HG03457 (cell line): ENCODE measurements at regions not wholly inside any gene's neighbourhood (a gene's known extent, or its start where the extent isn't known, plus 50 kb on each side); places are given as distances from the start of the nearest gene placed in this dataset.

Experiments
- ATAC-seq: cut with Tn5 transposase; IDR thresholded peaks from one replicate; pipeline ENCODE4 v1.9.1; 2021; ENCODE audit warnings: moderate number of reproducible peaks; ENCODE audit not compliant: unreplicated experiment

DNA sequence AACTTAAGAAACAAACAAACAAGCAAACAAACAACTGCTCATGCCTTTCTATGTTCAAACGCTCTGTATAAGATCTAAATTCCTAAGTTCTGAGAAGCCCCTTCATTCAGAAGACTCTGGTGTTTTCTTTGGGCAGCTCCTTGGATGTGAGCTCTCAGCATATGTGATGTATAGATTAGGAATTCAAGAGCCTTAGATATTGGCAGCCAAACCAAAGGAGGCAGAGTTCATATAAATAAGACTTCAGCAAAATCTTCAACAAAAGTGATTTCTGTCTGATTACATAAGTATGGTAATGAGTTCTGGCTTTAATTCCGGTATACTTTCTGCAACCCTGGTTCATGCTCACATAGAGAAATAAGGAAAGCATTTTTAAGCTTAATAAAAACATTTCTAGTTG is 145.6 kb downstream of the DYRK2 start:
- no peak for ATAC-seq

- no peak for ATAC-seq
These were observed 146.7 kb downstream of the DYRK2 start for GRCh38 chr12:67795236-67795635.

GRCh38 chr12:67797185-67797741 is 148.7 kb downstream of the DYRK2 start:
- no peak for ATAC-seq

DNA sequence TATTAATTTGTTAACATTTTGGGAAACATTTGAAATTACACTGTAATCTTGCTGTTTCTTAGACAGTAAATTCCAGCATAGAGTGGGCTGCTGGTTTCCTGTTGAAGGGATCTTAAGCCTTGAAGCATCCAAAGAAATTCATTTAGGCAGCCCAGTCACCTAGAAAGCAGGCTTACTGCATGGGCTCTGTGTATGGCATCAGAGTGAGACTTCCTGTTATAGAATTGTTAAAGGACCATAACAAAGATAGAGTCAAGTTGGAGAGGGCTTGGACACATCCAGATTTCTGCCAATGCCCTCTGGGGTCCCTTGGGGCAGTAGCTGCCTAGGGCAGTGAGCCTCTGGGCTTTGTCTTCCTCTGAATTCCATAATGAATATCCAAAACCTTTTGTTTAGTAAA is 149.2 kb downstream of the DYRK2 start:
- ATAC-seq: no peak

DNA sequence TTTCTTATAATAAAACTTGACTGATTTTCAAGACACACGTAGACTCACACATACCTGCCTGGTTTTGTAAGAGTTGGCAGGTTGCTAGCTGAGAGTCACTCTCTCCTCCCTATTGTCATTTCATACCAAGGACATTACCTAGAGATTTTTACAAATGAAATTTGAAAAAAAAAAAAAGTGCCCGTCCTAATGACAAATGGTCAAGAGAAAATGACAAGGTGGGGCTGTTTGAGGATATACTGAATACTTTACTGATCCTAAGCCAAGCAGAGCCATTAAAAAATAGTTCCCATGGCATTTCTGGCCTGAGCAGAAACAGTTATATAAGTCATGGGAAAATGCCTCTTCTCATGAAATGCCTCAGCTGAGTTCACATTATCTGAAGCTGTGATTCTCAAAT is 150.2 kb downstream of the DYRK2 start:
- no peak for ATAC-seq

GRCh38 chr12:67802731-67803130 is 154.2 kb downstream of the DYRK2 start:
- no peak for ATAC-seq

DNA sequence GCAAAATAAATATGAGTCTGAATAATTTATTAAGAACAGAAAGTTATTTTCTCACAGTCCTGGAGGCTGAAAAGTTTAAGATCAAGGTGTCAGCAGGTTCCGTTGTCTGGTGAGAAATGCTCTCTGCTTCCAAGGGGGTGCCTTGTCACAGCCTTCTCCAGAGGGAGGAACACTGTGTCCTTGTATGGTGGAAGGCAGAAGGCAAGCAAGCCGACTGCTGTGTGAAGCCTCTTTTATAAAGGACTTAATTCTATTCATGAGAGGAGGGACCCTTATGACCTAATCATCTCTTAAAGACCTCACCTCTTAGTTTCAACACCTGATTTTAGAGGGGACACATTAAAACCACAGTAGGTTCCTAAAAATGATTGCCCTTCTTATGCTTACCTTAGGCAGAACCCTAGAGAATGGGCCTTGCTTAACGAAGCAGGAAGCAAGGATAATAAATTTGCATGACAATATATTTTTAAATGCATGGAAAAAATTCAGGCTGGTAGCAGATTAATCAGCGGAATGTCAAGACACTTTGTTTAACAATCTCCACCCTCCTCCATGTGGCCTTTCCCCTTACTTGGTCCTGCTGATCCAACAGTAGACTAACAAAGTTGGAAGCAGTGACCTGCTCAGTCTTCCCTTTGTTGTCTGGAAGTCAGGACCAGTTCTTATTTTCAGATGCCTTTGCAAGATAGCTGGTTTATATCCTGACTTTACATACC is 154.9 kb downstream of the DYRK2 start:
- no peak for ATAC-seq

GRCh38 chr12:67804168-67804567 is 155.6 kb downstream of the DYRK2 start:
- ATAC-seq: no peak

DNA sequence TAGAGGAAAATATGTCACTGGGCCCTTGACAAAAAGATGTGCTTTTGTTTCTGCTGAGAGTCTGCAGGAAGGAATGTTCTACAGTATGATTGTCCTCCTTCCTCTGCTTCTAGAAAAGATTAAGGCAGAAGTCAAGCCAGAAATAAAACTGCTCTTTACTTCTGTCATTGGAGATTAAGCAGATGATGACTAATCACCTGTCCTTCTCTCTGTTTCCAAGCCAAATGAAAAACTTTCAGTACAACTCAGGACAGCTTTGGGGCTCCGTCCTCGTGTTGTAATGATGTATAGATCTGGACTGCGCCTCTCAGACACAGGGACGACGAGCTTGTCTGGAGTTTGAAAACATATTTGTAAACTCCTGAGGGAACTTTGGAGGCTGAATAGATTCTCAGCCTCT is 159.3 kb downstream of the DYRK2 start:
- no peak for ATAC-seq

GRCh38 chr12:67810166-67810565 is 161.6 kb downstream of the DYRK2 start:
- ATAC-seq: no peak

- ATAC-seq: no peak
These were observed 163.2 kb downstream of the DYRK2 start for GRCh38 chr12:67811437-67812361.

- ATAC-seq: no peak
These were observed 164.9 kb downstream of the DYRK2 start for GRCh38 chr12:67813456-67813904.

- no peak for ATAC-seq
These were observed 167.7 kb downstream of the DYRK2 start for GRCh38 chr12:67816269-67816668.

DNA sequence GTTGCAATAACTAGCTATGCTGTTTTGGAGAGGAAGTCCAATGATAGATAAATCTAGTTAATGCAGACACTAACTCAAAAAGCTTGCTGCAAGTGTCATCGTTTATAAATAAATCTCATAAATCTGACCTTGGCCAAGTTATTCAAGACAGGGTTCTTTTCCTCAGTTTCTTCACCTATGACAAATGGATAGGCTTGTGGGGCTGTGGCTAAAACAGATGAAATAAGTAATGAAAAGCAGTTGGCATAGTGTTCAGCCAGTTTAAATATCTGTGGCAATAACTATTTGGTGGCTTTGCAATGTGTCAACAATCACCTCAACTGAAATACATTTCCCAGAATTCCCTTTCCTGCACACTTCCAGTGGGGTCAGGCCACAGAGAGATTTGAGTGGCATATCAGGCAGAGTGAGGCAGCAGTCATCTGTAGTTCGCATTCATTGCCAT is 169.9 kb downstream of the DYRK2 start:
- ATAC-seq: no peak

DNA sequence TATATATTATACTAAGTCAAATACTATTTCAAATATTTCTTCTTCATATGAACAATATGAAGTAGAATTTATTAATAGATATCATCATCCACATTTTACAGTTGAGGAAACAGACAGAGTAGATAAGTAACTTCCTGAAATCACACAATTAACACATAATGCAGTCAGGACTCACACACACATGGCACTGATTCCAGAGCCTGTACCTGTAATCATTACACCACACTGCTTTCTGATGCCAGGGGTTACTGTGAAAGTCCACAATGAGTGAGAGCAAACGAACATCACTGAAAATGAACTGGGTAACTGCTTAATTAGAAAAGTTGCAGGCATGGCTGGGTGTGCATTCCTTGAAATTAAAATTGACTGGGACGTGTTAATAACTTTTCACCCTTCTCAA is 169.3 kb upstream of the IFNG-AS1 start:
- ATAC-seq: no peak

DNA sequence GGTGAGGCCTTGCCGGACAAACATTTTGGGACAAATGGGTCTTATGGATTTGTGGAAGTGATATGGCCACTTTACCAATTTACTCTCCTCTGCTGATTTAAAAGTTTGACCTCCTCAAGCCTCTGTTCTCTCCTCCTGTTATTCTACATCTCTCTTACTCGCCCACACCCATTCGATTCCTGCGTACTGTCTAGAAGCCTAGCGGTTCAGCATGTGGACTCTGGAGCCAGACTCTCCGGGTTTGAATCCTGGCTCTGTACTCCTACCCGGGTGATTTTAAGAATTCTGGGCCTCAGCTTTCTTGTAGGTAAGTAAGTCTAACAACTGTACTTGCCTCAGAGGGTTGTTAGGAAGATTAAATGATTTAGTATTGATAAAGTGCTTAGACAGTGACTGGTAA is 168.6 kb upstream of the IFNG-AS1 start:
- ATAC-seq: no peak

DNA sequence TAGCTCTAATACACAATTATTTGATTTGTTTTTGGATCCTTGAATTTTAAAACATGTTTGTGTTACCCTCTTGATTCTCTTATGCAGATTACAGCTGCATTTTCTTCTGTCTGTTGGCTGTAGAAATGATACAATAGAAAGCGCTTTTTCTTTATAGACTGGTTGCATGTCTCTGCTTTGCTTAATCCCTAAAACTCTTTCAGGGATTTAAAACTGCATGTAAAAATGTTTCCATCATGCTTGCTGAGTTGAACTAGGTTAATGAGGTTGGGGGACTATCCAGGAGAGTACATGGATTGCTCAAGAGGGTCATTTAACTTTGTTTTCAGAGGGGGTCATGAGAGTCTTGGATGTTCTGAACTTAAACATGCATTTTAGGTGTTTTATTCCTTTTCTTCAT is 166.4 kb upstream of the IFNG-AS1 start:
- no peak for ATAC-seq

- ATAC-seq: no peak
These were observed 163.1 kb upstream of the IFNG-AS1 start for GRCh38 chr12:67826148-67826547.

GRCh38 chr12:67826946-67827720 is 162.1 kb upstream of the IFNG-AS1 start:
- ATAC-seq: no peak

DNA sequence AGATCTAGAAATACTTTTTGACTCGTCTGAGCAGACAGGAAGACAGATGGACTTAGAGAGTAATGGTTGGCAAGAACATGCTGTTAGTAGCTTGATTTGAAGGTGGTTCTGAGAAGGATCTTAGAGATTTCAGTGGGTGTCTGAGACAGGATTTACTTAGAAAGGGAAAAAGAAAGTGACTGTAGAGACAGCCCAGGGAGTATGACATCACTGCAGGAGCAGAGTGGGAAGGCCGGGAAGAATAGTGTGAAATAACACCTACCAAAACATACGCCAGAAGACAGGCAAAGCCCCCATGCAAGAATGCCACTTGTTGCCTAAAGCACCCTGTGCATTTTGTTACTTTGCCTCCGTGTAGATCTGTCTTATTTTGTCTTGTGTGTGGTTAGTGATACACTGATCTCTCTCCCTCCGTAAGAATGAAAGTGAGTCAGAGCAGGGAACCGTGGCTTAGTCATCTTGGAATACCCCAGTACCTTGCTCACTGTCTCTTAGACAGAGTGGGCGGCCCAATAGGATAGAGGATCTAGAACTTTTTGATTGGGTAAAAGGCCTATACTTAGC is 161.3 kb upstream of the IFNG-AS1 start:
- ATAC-seq: no peak

GRCh38 chr12:67829896-67830295 is 159.4 kb upstream of the IFNG-AS1 start:
- ATAC-seq: no peak
